ENCODE measurements at regions not wholly inside any gene's neighbourhood (a gene's known extent, or its start where the extent isn't known, plus 50 kb on each side); places are given as distances from the start of the nearest gene placed in this dataset.

DNA sequence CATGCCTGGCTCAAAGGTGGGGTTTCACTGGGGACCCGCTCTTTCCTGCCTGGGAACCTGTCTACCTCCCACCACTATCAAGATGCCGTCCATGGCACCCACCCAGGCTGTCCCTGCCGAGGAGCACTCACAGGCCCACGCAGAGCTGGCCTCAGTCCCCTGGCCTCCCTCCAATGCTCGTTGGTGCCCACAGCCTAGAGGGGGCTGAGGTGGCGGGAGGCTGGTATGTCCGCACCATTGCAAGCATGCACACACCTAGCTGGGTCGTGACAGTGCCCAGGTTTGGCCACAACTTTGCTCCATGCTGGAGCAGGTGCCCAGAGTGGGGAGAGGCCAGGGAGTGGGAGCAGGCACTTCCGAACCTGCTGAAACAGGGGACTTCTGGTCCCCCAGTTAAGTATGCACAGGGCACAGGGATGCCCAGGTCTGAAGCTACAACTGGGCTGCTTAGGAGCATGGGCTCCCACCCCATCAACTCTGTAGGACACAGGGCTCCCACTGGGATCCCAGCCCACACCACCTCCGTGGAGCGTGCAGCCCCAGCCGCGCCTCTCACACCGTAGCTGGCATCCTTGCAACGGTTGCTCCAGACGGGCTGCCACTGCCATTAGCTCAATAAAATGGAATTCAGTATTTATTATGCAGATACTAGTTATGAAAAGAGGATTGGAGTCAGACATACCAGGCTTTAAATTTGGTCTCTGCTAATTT lies 1376.1 kb upstream of the TENM3 start:
- DNase-seq (ENCODE audit: low read depth in 3 of 3), result no peak

DNA sequence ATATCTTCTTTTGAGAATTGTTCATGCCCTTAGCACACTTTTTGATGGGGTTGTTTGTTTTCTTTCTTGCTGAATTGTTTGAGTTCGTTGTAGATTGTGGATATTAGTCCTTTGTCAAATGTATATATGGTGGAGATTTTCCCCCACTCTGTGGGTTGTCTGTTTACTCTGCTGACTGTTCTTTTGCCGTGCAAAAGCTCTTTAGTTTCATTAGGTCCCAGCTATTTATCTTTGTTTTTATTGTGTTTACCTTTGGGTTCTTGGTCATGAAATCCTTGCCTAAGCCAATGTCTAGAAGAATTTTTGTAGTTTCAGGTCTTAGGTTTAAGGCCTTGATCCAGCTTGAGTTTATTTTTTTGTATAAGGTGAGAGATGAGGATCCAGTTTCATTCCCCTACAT lies 1372.6 kb upstream of the TENM3 start:
- DNase-seq (ENCODE audit: low read depth in 3 of 3), result no peak

- no peak for DNase-seq (ENCODE audit: low read depth in 3 of 3)
These were observed 1344.9 kb upstream of the TENM3 start for GRCh38 chr4:180898305-180898704.

GRCh38 chr4:180900781-180901180 lies 1342.4 kb upstream of the TENM3 start:
- DNase-seq (ENCODE audit: low read depth in 3 of 3), result no peak

DNA sequence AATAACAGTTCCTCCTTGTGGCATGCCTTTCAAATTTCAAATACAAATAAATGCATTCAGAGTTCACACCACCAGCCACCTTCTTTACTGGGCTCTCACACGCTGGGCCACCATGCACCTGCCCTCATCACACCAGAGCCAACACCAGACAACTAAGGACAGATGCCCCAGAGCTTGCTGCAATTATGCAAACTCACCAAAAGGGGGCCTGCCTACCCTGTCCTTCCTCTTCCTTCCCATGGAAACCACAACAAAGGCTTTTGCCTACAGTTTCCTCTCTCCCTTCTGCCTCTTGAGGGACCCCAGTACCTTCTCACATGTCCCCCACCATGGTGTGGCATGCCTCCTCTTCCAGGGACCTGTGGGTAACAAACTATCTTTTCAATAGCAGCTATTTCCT lies 1333.9 kb upstream of the TENM3 start:
- DNase-seq (ENCODE audit: low read depth in 3 of 3), result no peak

GRCh38 chr4:180913750-180914149 lies 1329.5 kb upstream of the TENM3 start:
- DNase-seq (ENCODE audit: low read depth in 3 of 3), result no peak

DNA sequence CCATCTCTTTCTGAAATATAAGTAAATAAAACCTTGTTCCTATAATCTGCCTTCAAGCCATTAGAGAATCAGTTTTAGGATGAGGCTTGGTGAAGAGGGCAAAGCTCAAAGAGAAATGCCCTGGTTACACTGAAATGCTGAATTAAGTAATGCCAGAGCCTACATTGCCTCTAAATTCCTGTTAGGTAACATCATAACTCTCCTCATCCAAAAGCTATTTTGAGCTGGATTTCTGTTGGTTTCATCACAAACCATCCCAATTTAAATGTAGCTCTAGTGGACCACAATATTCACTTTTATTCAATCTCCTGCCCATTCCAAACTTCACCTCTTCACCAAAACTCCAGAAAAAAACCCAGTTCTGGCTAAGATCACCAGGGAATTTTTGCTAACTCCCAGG lies 1319.7 kb upstream of the TENM3 start:
- DNase-seq (ENCODE audit: low read depth in 3 of 3), result no peak

DNA sequence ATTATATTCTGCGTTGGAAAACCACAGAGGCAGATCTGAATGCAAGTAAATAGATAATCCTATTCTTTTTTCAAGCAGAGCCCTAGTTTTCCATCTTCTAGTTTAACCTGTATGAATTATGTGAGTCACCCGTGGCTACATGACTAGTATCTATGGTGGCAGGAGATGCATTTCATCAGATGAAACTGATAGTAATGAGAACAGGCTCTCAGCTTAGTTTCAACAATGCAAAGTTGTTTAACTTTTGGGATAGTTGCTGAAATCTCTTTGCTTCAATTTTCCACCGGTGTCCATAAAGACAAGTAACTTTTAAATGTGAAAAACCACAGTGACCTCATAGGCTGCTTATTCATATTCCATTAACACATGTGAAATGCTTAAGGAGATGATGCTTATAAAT lies 1317.4 kb upstream of the TENM3 start:
- DNase-seq (ENCODE audit: low read depth in 3 of 3), result no peak

DNA sequence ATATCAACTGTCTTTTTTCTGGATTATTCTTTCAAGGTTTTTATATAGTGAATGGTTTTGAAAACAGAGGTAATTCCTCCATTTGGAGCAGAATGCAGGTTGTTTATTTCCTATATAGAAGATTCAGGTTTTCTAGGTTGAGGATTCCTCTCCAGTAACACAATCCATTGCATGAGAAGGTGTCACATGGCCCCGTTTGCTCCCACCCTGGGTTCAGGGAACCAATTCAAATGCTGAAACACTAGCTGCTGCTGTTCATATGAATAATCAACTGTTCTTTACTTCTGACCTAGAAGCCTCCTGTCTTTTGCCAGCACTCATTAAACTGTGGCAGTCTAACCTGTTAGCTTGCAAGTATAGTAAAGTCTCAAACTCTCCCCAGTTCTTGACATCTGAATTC lies 1316.9 kb upstream of the TENM3 start:
- no peak for DNase-seq (ENCODE audit: low read depth in 3 of 3)

DNA sequence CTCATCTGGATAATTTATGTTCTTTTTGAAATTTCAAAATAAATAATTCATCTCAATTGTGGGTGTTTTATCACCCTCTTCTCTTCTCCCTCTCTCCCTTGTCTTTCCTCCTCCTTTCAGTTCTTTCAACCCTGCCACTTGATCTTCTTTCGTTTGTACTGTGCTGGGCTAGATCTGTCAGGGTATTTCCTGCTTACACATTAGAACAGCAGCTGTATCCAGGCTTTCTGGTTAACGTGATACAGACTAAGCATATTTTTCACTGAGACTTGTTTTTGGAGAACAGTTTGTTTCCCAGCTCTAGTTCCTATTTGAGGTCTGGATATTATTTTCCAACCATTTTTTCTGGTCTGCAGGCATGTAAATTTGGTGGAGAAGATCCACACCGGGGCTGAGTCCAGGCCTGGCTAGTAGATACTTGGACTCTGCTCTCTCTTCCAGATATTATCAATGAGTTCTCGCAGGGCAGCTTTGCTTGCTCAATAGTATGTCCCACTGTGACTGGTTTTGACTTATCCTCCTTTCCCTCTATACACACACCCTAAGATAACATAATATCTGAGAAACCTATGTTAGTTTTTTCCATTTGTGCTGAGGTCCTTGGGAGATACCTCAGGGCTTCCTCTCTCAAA lies 1310.7 kb upstream of the TENM3 start:
- no peak for DNase-seq (ENCODE audit: low read depth in 3 of 3)

DNA sequence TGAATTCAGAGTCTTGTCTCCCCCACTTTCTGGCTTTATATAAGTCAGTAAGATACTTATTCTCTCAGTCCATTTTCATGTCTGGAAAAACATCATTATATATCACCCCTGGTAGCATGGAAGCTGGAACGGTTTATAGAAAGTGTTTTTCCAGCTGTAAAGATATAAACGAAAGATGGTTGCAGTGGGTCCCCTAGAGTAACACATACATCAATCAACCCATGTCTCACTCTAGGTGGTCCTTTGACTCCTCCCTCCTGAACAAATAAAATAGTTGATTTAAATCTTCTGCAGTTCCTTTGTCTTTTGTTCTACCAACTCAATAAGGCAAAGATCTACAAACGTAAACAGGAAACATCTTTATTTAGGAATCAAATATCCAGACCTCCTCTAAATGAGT lies 1306.1 kb upstream of the TENM3 start:
- DNase-seq (ENCODE audit: low read depth in 3 of 3), result no peak

GRCh38 chr4:180940680-180941079 lies 1302.5 kb upstream of the TENM3 start:
- DNase-seq (ENCODE audit: low read depth in 3 of 3), result no peak

GRCh38 chr4:180942367-180942916 lies 1300.8 kb upstream of the TENM3 start:
- no peak for DNase-seq (ENCODE audit: low read depth in 3 of 3)

- DNase-seq (ENCODE audit: low read depth in 3 of 3), result no peak
These were observed 1297.0 kb upstream of the TENM3 start for GRCh38 chr4:180946188-180946587.

- no peak for DNase-seq (ENCODE audit: low read depth in 3 of 3)
These were observed 1295.8 kb upstream of the TENM3 start for GRCh38 chr4:180947425-180947824.

DNA sequence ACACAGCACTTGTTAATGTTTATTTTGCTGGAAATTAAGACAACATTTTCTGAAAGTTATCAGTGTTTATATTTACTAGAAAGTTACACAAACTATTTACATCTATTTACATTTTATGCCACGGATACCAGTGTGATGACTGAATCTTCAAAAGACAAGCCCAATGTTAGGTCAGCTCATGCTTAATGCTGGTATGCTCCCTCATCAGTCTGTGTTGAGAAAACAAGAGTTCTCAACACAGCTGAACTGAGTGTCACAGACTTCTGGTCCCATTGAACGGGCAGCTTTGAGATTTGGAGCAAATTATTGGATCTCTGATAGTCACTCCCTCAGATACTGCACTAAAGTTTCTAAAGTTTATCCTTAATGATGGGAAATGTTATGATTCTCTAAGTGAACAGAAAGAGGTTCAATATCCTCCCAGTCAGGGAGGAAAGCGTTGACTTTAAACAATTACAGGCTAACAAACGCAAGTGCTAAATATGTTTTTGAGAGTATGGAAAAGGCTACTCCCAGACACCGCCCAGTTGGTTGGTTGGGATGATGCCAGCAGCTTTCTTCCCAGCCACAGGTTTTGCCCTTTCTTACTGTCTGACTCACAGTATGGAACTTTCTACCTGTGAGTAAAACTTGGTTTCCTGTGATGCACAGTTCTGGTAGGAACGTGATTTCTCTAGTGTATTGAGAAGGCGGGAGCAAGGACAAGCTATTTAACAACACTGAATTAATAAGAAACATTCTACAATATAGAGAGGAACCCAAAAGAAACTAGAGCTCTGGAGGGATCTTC lies 1293.6 kb upstream of the TENM3 start:
- DNase-seq (ENCODE audit: low read depth in 3 of 3), result no peak

GRCh38 chr4:180950377-180950776 lies 1292.8 kb upstream of the TENM3 start:
- no peak for DNase-seq (ENCODE audit: low read depth in 3 of 3)

GRCh38 chr4:180951312-180951711 lies 1291.9 kb upstream of the TENM3 start:
- no peak for DNase-seq (ENCODE audit: low read depth in 3 of 3)

GRCh38 chr4:180953572-180953971 lies 1289.6 kb upstream of the TENM3 start:
- DNase-seq (ENCODE audit: low read depth in 3 of 3), result no peak

- DNase-seq (ENCODE audit: low read depth in 3 of 3), result no peak
These were observed 1282.3 kb upstream of the TENM3 start for GRCh38 chr4:180960743-180961401.

DNA sequence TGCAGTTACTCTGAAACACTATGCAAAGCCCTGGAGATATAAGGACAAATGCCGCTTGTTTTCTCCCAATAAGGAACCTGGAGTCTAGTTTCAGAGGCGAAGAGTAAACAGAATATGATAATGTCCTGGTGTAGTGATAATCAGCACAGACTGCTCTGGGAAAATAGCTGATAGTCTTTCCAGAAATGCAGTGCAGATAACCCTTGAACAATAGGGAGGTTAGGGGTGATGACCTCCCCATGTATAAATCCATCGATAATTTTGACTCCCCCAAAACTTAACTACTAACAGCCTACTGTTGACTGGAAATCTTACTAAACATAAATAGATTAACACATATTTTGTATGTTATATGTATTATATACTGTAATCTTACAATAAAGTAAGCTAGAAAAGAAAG lies 1280.9 kb upstream of the TENM3 start:
- no peak for DNase-seq (ENCODE audit: low read depth in 3 of 3)

DNA sequence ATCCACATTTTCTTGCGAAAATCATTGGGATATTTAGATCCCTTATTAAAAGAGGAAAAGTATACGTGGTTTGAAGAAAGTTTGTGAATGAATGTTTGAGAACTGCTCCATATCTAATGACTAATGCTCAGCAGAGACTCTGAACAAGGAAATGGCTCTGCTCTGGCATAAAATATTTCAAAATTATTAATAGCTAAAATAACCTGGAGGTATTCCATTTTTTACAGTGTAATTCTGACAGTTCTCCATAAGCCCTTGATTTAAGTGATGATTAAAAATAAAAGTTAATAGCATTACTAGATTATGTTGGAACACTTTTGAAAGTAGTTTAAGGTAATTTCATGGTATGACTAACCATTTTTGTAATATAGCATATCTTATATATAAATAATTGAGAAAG lies 1276.9 kb upstream of the TENM3 start:
- no peak for DNase-seq (ENCODE audit: low read depth in 3 of 3)
